Osteocyte (in vitro differentiated cells): ENCODE measurements at regions not wholly inside any gene's neighbourhood (a gene's known extent, or its start where the extent isn't known, plus 50 kb on each side); places are given as distances from the start of the nearest gene placed in this dataset.

Experiments
- DNase-seq: peaks from one replicate; pipeline ENCODE4 v3.0.0; 2021; ENCODE audit warnings: mixed read lengths; ENCODE audit not compliant: unreplicated experiment; ENCODE audit errors: extremely low spot score
- H3K27ac Mint-ChIP-seq: one replicate; pipeline ENCODE4 v1.8.0; 2021; ENCODE audit warnings: mild to moderate bottlenecking, mixed read lengths; ENCODE audit not compliant: unreplicated experiment
- H3K27me3 Mint-ChIP-seq: one replicate; pipeline ENCODE4 v1.8.0; 2021; ENCODE audit warnings: mixed read lengths; ENCODE audit not compliant: unreplicated experiment
- H3K36me3 Mint-ChIP-seq: one replicate; pipeline ENCODE4 v1.8.0; 2021; ENCODE audit warnings: mixed read lengths; ENCODE audit not compliant: unreplicated experiment
- H3K4me1 Mint-ChIP-seq: one replicate; pipeline ENCODE4 v1.8.0; 2021; ENCODE audit warnings: mixed read lengths; ENCODE audit not compliant: unreplicated experiment
- H3K4me3 Mint-ChIP-seq: one replicate; pipeline ENCODE4 v1.8.0; 2021; ENCODE audit warnings: mild to moderate bottlenecking, moderate library complexity, mixed read lengths; ENCODE audit not compliant: unreplicated experiment
- H3K9me3 Mint-ChIP-seq: one replicate; pipeline ENCODE4 v1.8.0; 2021; ENCODE audit warnings: mixed read lengths; ENCODE audit not compliant: unreplicated experiment
- CTCF ChIP-seq: fragments of 200-600 bp; sonication (generic); IDR thresholded peaks from 2 replicates; pipeline ENCODE4 v1.5.0; 2021; ENCODE audit warnings: antibody characterized with exemption, mild to moderate bottlenecking, moderate library complexity

DNA sequence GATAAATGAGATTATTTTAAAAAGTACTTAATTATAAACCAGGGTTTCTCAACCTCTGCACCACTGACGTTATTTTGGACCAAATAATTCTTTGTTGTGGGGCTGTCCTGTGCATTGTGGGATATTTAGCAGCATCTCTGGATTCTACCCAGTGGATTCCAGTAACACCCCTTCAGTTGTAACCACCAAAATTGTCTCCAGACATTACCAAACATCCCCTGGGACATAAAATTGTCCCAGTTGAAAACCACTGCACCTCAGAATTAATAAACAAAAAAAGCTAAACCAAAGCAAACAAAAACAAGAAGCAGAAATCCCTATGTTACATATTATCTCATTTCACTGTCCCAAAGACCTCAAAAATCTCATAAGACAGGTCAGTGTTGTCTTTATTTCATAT, 54.2 kb upstream of the GIMD1 start:
- Mint-ChIP-seq H3K27ac (no peak overlapping the region), H3K4me1 (peaks cover 29% of the 10 kb centered on the region), H3K36me3 (no peaks in the 10 kb centered on the region), H3K9me3 (no peaks in the 10 kb centered on the region), H3K27me3 (no peaks in the 10 kb centered on the region), H3K4me3 (no peak overlapping the region)
- no peak for TF ChIP-seq CTCF
- DNase-seq, result no peak

DNA sequence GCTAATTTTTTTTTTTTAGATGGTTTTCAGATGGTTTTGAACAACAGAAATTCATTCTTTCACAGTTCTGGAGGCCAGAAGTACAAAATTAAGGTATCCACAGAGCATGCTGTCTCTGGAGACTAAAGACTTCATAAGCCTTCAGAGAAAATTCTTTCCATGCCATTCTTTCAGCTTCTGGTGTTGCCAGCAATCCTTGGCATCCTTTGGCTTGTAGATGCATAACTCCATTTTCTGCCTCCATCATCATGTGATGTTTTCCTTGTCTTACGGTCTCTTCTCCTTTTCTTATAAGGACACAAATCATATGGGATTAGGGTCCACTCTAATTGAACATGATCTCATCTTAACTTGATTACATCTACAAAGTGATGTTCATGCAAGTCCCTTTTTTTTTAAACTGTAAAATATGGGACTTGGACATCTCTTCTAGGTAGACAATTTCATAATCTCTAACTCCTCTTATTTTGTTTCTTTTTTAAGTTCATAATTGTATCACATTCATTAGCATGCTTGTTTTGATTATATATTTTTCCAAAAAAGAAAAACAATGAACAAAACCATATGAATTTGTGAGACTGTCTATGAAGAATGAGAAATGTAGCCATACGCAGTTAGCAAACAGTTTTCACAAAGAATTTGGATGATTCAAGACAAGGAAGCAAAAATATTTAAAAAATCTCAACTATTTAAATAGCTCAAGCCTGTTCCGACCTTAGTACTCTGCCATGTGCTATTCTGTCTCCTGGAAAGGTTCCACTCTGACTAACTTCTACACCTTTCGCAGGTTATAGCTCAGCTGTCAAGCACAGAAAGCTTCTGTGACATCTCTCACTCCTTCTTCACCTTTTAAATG, 53.1 kb upstream of the GIMD1 start:
- no peak for TF ChIP-seq CTCF
- H3K27me3 Mint-ChIP-seq, result no peaks in the 10 kb centered on the region
- DNase-seq, result no peak
- no peaks in the 10 kb centered on the region for H3K36me3 Mint-ChIP-seq
- peaks cover 29% of the 10 kb centered on the region for H3K4me1 Mint-ChIP-seq
- peak overlapping the region; percentile 19 for H3K4me3 Mint-ChIP-seq
- H3K9me3 Mint-ChIP-seq, result no peaks in the 10 kb centered on the region
- H3K27ac Mint-ChIP-seq, result peak overlapping the region; percentile 71

DNA sequence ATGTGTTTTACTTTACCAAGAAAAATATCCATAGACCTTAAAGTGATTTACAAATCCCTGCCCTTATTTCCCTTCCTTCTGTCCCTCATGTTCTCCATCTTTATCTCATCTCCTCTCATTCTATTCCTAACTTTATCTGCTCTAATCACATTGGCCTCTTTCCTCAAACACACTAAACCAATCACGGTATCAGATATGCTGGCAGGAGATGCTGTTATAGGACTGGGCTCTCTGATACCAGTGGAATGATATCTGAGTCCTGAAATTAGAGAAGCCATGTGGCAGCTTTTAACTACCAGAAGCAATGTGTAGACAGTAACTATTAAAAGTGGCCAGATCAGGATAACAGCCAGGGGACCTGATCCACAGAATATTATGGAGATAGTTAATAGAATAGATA, 49.9 kb upstream of the GIMD1 start:
- Mint-ChIP-seq H3K36me3 (no peaks in the 10 kb centered on the region), H3K27ac (peak overlapping the region; percentile 21), H3K4me3 (no peak overlapping the region), H3K9me3 (no peaks in the 10 kb centered on the region), H3K4me1 (peaks cover 29% of the 10 kb centered on the region), H3K27me3 (no peaks in the 10 kb centered on the region)
- DNase-seq, result no peak
- no peak for TF ChIP-seq CTCF
